ENCODE measurements at regions not wholly inside any gene's neighbourhood (a gene's known extent, or its start where the extent isn't known, plus 50 kb on each side); places are given as distances from the start of the nearest gene placed in this dataset.

DNA sequence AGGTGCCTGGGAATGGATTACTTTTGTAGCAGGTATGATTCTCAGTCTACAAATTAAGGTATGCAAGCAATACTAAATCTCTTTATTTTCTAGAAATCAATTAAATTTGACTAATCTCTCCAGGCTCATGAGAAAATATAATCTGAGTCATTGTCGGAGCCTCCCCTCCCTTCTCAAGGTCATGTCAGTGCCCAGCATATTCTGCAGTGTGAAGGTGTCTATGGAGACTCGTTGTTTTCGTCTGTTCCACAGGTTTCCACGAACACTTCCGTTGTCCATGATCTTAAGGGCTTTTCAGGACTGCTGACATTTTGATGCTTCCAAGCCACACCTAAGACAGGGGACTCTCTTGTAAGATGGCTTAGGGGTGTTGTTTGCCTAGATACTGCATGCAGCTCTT is 56.6 kb upstream of the SCOC start:
- peaks cover 6 to 8% of the 10 kb centered on the region in 2 donors for H3K4me1 ChIP-seq (ENCODE audit: control insufficient read depth in 1 of 2, low read depth in 2 of 2)
- no peaks in the 10 kb centered on the region for H3K27me3 ChIP-seq (replicated peaks; ENCODE audit: insufficient read depth)
- H3K4me3 ChIP-seq = no peak overlapping the region
- TF ChIP-seq, protein P1, sequence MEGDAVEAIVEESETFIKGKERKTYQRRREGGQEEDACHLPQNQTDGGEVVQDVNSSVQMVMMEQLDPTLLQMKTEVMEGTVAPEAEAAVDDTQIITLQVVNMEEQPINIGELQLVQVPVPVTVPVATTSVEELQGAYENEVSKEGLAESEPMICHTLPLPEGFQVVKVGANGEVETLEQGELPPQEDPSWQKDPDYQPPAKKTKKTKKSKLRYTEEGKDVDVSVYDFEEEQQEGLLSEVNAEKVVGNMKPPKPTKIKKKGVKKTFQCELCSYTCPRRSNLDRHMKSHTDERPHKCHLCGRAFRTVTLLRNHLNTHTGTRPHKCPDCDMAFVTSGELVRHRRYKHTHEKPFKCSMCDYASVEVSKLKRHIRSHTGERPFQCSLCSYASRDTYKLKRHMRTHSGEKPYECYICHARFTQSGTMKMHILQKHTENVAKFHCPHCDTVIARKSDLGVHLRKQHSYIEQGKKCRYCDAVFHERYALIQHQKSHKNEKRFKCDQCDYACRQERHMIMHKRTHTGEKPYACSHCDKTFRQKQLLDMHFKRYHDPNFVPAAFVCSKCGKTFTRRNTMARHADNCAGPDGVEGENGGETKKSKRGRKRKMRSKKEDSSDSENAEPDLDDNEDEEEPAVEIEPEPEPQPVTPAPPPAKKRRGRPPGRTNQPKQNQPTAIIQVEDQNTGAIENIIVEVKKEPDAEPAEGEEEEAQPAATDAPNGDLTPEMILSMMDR (IDR thresholded peaks at IDR 0.05) = no peak
- no peaks in the 10 kb centered on the region for H3K36me3 ChIP-seq
- DNase-seq (ENCODE audit: low spot score) = no peak
- H3K9me3 ChIP-seq = no peaks in the 10 kb centered on the region
- H3K27ac ChIP-seq = no peak overlapping the region
- ATAC-seq (ENCODE audit: insufficient number of reproducible peaks, low FRiP score, low read depth) = no peak

DNA sequence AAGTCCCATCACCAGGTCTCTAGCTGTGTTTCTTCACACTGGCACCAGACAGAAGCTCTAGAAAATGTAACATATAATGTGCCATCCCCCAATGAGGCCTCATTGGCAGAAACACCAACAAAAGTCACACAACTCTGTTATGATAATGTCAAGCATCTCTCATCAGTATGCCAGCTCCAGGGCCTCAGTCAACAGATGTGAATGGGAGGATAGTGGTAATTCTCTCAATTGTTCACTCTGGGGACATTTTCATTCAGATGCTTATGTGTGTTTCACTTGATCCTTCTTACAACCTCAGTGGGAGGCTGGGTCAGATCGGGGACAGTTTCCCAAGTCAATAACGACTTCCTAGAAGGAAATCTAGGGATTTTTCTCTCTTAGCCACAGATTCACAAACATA is 57.5 kb upstream of the SCOC start:
- H3K36me3 ChIP-seq = no peaks in the 10 kb centered on the region
- no peak overlapping the region for H3K4me3 ChIP-seq
- TF ChIP-seq, protein P1 (IDR thresholded peaks at IDR 0.05) = no peak
- H3K9me3 ChIP-seq = no peaks in the 10 kb centered on the region
- H3K27me3 ChIP-seq (replicated peaks; ENCODE audit: insufficient read depth) = no peaks in the 10 kb centered on the region
- no peak for DNase-seq (ENCODE audit: low spot score)
- ATAC-seq (ENCODE audit: insufficient number of reproducible peaks, low FRiP score, low read depth) = no peak
- H3K27ac ChIP-seq = no peak overlapping the region
- H3K4me1 ChIP-seq (ENCODE audit: control insufficient read depth in 1 of 2, low read depth in 2 of 2) = peaks cover 6 to 8% of the 10 kb centered on the region in 2 donors

DNA sequence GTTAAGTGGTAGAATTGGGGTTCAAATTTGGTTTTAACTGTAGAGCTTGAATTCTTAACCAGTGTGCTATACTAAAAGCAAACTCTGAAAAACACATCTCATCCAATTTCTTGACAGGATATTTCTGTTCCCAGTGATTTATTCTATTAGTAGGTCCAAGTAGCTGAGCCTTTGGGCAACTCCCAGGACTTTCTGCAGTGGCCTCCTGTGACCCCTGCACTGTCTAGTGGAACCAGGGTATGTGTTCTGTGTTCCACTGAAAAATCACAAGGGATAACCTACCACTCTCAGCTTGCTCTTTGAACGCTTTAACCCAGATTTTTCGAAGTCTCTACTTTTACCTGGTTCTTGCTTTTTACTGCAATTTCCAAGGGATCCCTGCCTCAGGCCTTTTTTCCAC is 58.0 kb upstream of the SCOC start:
- DNase-seq (ENCODE audit: low spot score) (no peak), ATAC-seq (ENCODE audit: insufficient number of reproducible peaks, low FRiP score, low read depth) (no peak)
- TF ChIP-seq, protein P1 (IDR thresholded peaks at IDR 0.05) = no peak
- Histone ChIP-seq H3K4me3 (no peak overlapping the region), H3K9me3 (no peaks in the 10 kb centered on the region), H3K36me3 (no peaks in the 10 kb centered on the region), H3K4me1 (ENCODE audit: control insufficient read depth in 1 of 2, low read depth in 2 of 2) (peaks cover 6 to 8% of the 10 kb centered on the region in 2 donors), H3K27ac (no peak overlapping the region), H3K27me3 (replicated peaks; ENCODE audit: insufficient read depth) (no peaks in the 10 kb centered on the region)

DNA sequence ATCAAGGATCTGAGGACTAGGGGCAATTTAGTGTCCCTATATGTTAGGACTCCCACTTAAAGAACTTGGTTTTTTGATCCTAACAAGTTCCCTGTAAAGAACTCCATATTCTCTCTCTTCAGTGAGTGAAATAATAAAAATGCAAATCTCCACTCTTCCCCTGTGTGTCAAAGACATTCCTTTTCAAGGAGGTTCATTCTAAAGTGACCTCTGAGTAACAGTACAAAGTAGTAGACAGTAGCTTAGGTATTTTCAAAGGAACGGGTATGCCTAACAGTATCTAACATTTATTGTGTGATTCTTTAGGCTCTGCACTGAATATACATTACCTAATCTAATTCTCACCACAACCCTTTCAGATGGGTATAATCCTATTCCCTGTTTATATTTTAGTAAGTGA is 58.4 kb upstream of the SCOC start:
- DNase-seq (ENCODE audit: low spot score) = no peak

DNA sequence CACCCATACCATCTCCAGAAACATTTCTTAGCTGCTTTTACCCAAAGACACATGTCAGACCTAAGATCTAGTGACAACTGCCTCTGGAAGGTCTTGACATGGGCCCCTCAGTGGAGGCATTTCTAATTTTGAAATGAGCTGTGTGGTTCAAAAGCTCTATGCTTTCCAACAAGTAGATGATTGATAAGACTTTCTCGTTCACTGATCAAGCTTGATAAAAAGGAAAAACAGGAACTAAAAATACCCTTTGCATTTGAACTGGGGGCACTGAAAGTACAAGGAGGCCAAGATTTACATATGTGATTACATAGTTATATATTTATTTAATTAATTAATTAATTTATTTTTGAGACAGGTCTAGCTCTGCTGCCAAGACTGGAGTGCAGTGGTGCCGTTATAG is 61.3 kb upstream of the SCOC start:
- no peaks in the 10 kb centered on the region for H3K36me3 ChIP-seq
- TF ChIP-seq, protein P1 (IDR thresholded peaks at IDR 0.05) = no peak
- no peak overlapping the region for H3K4me3 ChIP-seq
- H3K4me1 ChIP-seq (ENCODE audit: control insufficient read depth in 1 of 2, low read depth in 2 of 2) = peaks cover 20 to 31% of the 10 kb centered on the region in 2 donors
- DNase-seq (ENCODE audit: low spot score) (no peak), ATAC-seq (ENCODE audit: insufficient number of reproducible peaks, low FRiP score, low read depth) (no peak)
- H3K27ac ChIP-seq = no peak overlapping the region
- H3K9me3 ChIP-seq = no peaks in the 10 kb centered on the region
- no peaks in the 10 kb centered on the region for H3K27me3 ChIP-seq (replicated peaks; ENCODE audit: insufficient read depth)

More for the DNA sequence above, 58.4 kb upstream of the SCOC start:
- Histone ChIP-seq H3K4me1 (ENCODE audit: control insufficient read depth in 1 of 2, low read depth in 2 of 2) (peaks cover 6 to 8% of the 10 kb centered on the region in 2 donors), H3K27ac (no peak overlapping the region), H3K27me3 (replicated peaks; ENCODE audit: insufficient read depth) (no peaks in the 10 kb centered on the region), H3K4me3 (no peak overlapping the region), H3K36me3 (no peaks in the 10 kb centered on the region), H3K9me3 (no peaks in the 10 kb centered on the region)
- TF ChIP-seq, protein P1 (IDR thresholded peaks at IDR 0.05) = no peak
- no peak for ATAC-seq (ENCODE audit: insufficient number of reproducible peaks, low FRiP score, low read depth)
